Stimulated activated CD8-positive, alpha-beta memory T cell treated with anti-CD3 and anti-CD28 coated beads, Interleukin-7, amount 100 ng/mL, for 1 hour (primary cell): ENCODE measurements at regions not wholly inside any gene's neighbourhood (a gene's known extent, or its start where the extent isn't known, plus 50 kb on each side); places are given as distances from the start of the nearest gene placed in this dataset.

ENCODE experiments used
- DNase-seq, 2 donors: peaks; one replicate each; pipeline ENCODE4 v3.0.0-alpha.2; 2020; ENCODE audit warnings: low read depth in 2 of 2

DNA sequence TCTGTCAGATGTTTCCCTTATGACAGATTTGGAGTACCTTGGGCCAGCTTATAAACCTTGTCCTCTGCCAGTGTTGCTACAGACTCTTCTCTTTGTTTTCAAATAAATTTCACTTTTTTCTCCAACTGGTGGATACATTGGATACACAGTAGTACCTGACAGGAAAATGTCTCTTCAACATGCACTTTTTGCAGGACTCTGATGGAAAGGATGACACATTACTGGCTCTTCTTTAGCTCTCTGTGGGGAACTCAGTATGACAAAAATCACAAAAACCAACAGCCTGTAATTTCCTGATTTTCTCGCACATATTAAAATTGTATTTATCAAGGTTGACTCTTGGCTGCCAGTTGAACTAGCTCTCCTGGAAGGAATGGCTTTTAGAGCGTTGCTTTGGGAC is 61.3 kb upstream of the GIMD1 start:
- DNase-seq = no peak

DNA sequence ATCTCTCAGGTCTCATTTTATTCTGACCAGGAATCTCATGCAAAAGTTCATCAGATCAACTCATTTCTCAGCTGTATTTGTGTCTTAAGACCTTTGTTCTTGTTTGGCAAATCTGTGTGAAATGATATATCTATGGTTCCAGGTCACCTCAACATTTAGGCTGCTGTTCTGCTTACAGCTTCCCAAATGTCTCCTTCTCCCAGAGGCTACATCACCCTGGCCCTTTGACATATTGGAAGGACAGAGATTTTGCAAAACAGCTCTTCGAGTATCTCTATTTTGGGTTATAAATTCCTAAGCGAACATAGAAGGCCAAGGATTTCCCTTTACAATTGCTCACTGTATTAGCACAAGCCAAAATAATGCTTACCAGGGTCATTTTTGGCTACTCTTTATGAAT is 57.5 kb upstream of the GIMD1 start:
- no peak for DNase-seq

DNA sequence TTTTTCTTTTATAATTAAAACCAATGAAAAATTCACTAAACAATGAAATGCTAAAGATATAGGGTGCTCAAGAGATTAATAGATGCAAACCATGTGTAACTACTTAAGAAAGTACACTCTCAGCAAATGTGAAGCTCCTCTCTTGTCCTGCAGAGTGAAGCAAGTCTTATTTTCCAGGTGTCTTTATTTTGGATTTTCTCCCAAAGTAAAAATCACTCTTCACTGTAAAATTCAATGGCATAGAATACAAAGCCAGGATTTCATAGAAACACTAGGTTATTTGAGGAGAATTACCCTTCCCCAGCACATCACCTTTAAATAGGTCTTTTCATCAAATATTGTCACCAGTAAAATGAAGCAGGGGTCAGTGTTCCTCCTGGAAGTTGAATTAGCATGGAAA is 57.0 kb upstream of the GIMD1 start:
- no peak for DNase-seq

DNA sequence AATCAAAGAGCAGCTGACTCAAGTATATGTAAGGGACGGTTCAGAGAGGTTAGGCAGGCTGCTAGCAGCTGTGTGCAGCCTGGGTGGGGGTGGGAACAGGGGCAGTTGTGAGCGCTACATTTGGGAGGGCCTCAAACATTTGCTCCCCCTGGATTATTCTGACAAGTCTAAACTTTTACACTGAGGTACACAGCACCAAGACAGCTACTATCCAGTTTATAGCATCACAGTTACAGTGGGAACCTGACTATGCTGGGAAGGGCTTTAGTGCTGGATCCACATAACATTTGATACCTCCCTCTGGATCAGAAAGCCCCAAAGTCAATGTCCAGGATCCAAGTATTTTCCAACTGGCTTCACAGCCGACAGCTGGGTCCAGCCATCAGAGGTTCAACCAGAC is 55.8 kb upstream of the GIMD1 start:
- DNase-seq = no peak

DNA sequence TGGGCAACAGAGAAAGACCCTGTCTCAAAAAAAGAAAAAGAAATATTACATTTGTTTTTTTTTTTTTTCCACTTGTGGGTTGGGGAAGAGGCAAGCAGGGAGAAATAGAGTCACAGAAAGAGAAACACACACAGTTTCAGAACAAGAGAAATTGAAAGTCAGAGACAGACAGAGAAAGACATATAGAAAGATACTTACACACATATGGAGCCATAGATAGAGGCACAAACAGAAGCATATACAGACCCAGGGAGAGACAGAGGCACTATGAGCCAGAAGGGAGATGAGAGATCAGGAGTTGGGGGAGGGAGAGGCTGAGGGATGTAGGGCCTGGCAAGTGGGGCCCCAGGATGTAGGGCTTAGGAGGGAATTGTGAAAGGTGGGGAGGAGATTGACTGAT is 55.2 kb upstream of the GIMD1 start:
- no peak for DNase-seq

DNA sequence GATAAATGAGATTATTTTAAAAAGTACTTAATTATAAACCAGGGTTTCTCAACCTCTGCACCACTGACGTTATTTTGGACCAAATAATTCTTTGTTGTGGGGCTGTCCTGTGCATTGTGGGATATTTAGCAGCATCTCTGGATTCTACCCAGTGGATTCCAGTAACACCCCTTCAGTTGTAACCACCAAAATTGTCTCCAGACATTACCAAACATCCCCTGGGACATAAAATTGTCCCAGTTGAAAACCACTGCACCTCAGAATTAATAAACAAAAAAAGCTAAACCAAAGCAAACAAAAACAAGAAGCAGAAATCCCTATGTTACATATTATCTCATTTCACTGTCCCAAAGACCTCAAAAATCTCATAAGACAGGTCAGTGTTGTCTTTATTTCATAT is 54.2 kb upstream of the GIMD1 start:
- DNase-seq = no peak

DNA sequence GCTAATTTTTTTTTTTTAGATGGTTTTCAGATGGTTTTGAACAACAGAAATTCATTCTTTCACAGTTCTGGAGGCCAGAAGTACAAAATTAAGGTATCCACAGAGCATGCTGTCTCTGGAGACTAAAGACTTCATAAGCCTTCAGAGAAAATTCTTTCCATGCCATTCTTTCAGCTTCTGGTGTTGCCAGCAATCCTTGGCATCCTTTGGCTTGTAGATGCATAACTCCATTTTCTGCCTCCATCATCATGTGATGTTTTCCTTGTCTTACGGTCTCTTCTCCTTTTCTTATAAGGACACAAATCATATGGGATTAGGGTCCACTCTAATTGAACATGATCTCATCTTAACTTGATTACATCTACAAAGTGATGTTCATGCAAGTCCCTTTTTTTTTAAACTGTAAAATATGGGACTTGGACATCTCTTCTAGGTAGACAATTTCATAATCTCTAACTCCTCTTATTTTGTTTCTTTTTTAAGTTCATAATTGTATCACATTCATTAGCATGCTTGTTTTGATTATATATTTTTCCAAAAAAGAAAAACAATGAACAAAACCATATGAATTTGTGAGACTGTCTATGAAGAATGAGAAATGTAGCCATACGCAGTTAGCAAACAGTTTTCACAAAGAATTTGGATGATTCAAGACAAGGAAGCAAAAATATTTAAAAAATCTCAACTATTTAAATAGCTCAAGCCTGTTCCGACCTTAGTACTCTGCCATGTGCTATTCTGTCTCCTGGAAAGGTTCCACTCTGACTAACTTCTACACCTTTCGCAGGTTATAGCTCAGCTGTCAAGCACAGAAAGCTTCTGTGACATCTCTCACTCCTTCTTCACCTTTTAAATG is 53.1 kb upstream of the GIMD1 start:
- no peak for DNase-seq

DNA sequence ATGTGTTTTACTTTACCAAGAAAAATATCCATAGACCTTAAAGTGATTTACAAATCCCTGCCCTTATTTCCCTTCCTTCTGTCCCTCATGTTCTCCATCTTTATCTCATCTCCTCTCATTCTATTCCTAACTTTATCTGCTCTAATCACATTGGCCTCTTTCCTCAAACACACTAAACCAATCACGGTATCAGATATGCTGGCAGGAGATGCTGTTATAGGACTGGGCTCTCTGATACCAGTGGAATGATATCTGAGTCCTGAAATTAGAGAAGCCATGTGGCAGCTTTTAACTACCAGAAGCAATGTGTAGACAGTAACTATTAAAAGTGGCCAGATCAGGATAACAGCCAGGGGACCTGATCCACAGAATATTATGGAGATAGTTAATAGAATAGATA is 49.9 kb upstream of the GIMD1 start:
- no peak for DNase-seq
